OCI-LY7 (cell line): ENCODE measurements at regions not wholly inside any gene's neighbourhood (a gene's known extent, or its start where the extent isn't known, plus 50 kb on each side); places are given as distances from the start of the nearest gene placed in this dataset.

ENCODE experiments used
- BruUV-seq: library from RNA; stranded (reverse); fragments of 400-500 nt; replicated peaks from 2 replicates; lab custom pipeline; 2021; lab: Mats Ljungman, UMichigan
- CTCF ChIA-PET: fragments of 300-600 bp; sonication (Branson Sonifier 250); formaldehyde crosslinking; loops from one replicate; lab custom pipeline; 2022; ENCODE audit warnings: antibody characterized with exemption; ENCODE audit not compliant: unreplicated experiment; lab: Charles Lee
- POLR2A ChIA-PET: fragments of 300-600 bp; sonication (Branson Sonifier 250); formaldehyde crosslinking; loops from one replicate; lab custom pipeline; 2022; ENCODE audit warnings: antibody characterized with exemption; lab: Charles Lee
- DNase-seq: peaks from one replicate; pipeline ENCODE4 v3.0.0-alpha.2; 2015; ENCODE audit warnings: low spot score
- H2AFZ ChIP-seq: fragments of 200-600 bp; sonication (generic), shearing (Covaris generic); 2 replicates; pipeline ENCODE4 v1.6.1; 2014; ENCODE audit warnings: mild to moderate bottlenecking, antibody characterized with exemption, low read length, moderate library complexity
- H3K27ac ChIP-seq: fragments of 200-600 bp; sonication (generic); 2 replicates; pipeline ENCODE4 v1.5.1; 2014; ENCODE audit warnings: mixed run types, low read depth, mild to moderate bottlenecking, moderate library complexity, low read length, inconsistent platforms; ENCODE audit not compliant: poor library complexity, severe bottlenecking
- H3K36me3 ChIP-seq: fragments of 200-600 bp; sonication (generic); 2 replicates; pipeline ENCODE4 v1.6.1; 2014; ENCODE audit warnings: mild to moderate bottlenecking, antibody characterized with exemption, low read length, moderate library complexity, mixed read lengths; ENCODE audit not compliant: insufficient read depth
- H3K4me1 ChIP-seq: fragments of 200-600 bp; sonication (generic); 2 replicates; pipeline ENCODE4 v1.5.1; 2014; ENCODE audit warnings: mild to moderate bottlenecking, low read length; ENCODE audit not compliant: insufficient read depth, poor library complexity, severe bottlenecking
- H3K4me2 ChIP-seq: fragments of 200-600 bp; sonication (generic); 2 replicates; pipeline ENCODE4 v1.6.1; 2014; ENCODE audit warnings: mild to moderate bottlenecking, low read length
- H3K4me3 ChIP-seq: fragments of 200-600 bp; sonication (generic); 2 replicates; pipeline ENCODE4 v1.5.1; 2014; ENCODE audit warnings: mild to moderate bottlenecking, low read depth, low read length; ENCODE audit not compliant: poor library complexity, severe bottlenecking
- H3K79me2 ChIP-seq: fragments of 200-600 bp; sonication (generic); 2 replicates; pipeline ENCODE4 v1.6.1; 2016; ENCODE audit warnings: low read depth, mild to moderate bottlenecking, low read length, moderate library complexity, mixed read lengths; ENCODE audit not compliant: insufficient read depth
- H3K9me2 ChIP-seq: fragments of 200-600 bp; sonication (generic); 2 replicates; pipeline ENCODE4 v1.6.1; 2016; ENCODE audit warnings: mild to moderate bottlenecking, low read length, mixed read lengths; ENCODE audit not compliant: insufficient read depth
- H3K9me3 ChIP-seq: fragments of 200-600 bp; sonication (generic); 2 replicates; pipeline ENCODE4 v1.6.1; 2014; ENCODE audit warnings: mild to moderate bottlenecking, mixed run types, low read length, mixed read lengths
- H4K20me1 ChIP-seq: fragments of 200-600 bp; sonication (generic); 2 replicates; pipeline ENCODE4 v1.6.1; 2014; ENCODE audit warnings: mild to moderate bottlenecking, antibody characterized with exemption, low read length, moderate library complexity, mixed read lengths; ENCODE audit not compliant: insufficient read depth
- EZH2phosphoT487 ChIP-seq: fragments of 200-600 bp; sonication (generic); IDR thresholded peaks from 2 replicates; pipeline ENCODE4 v1.6.1; 2018; ENCODE audit warnings: low read depth, borderline replicate concordance, mild to moderate bottlenecking, mixed run types, antibody characterized with exemption, low read length, moderate library complexity, mixed read lengths
- intact Hi-C: fragments of 100-400 bp; cut with micrococcal nuclease; formaldehyde crosslinking; loops from one replicate; pipeline ENCODE4 v1.10.0; 2022; ENCODE audit not compliant: unreplicated experiment
- TF ChIP-seq, protein P1 (sequence below): fragments of 200-600 bp; sonication (generic); conservative IDR thresholded peaks from 2 replicates; pipeline ENCODE4 v1.5.1; 2014; ENCODE audit warnings: mild to moderate bottlenecking, antibody characterized with exemption, low read length, moderate library complexity, mixed read lengths

DNA sequence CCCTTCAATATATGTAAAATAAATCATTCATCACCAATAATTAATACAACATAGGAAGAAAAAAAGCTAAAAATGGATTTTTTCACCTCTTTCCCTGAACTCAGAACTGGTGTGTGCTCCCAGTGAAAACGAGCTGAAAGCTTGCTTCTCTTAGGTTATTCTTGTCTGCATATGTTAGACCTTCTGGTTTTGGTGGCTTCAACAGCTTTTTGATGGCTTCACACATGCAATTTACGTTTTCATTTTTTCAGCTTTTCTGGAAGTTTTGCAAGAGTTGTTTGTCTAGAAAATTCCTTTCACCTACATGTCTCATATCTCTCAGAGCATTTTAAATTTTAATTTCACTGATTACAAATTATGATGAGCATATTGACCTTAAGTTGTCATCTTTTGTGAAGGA lies 86.9 kb upstream of the PTCHD4 start:
- H3K9me3 ChIP-seq: no peaks in the 10 kb centered on the region
- no peaks in the 10 kb centered on the region for H3K79me2 ChIP-seq
- ChIA-PET CTCF (no interaction called here), POLR2A (interaction anchor here (1.1 kb wide), 1 partner anchor 14 kb away, joined by 3 read pairs; no protein-coding TSS in a partner anchor)
- DNase-seq: no peak
- no peak overlapping the region for H3K4me3 ChIP-seq
- no peak overlapping the region for H3K27ac ChIP-seq
- no peaks in the 10 kb centered on the region for H3K36me3 ChIP-seq
- H3K9me2 ChIP-seq: 0 out of 2 replicates have a peak, but pooled peaks cover 3% of the 10 kb centered on the region
- intact Hi-C loops: no loop called here
- no peaks in the 10 kb centered on the region for H3K4me1 ChIP-seq
- no peak overlapping the region for H2AFZ ChIP-seq
- no peak for TF ChIP-seq EZH2phosphoT487
- TF ChIP-seq, protein P1, sequence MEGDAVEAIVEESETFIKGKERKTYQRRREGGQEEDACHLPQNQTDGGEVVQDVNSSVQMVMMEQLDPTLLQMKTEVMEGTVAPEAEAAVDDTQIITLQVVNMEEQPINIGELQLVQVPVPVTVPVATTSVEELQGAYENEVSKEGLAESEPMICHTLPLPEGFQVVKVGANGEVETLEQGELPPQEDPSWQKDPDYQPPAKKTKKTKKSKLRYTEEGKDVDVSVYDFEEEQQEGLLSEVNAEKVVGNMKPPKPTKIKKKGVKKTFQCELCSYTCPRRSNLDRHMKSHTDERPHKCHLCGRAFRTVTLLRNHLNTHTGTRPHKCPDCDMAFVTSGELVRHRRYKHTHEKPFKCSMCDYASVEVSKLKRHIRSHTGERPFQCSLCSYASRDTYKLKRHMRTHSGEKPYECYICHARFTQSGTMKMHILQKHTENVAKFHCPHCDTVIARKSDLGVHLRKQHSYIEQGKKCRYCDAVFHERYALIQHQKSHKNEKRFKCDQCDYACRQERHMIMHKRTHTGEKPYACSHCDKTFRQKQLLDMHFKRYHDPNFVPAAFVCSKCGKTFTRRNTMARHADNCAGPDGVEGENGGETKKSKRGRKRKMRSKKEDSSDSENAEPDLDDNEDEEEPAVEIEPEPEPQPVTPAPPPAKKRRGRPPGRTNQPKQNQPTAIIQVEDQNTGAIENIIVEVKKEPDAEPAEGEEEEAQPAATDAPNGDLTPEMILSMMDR: no peak
- no TSS peak for BruUV-seq
- H3K4me2 ChIP-seq: no peak overlapping the region
- H4K20me1 ChIP-seq: no peaks in the 10 kb centered on the region

- Histone ChIP-seq H3K9me2 (0 out of 2 replicates have a peak, but pooled peaks cover 3% of the 10 kb centered on the region), H3K79me2 (no peaks in the 10 kb centered on the region), H3K4me2 (no peak overlapping the region), H3K4me1 (no peaks in the 10 kb centered on the region), H4K20me1 (no peaks in the 10 kb centered on the region), H2AFZ (no peak overlapping the region), H3K27ac (no peak overlapping the region), H3K36me3 (no peaks in the 10 kb centered on the region), H3K4me3 (no peak overlapping the region), H3K9me3 (no peaks in the 10 kb centered on the region)
- CTCF ChIA-PET: no interaction called here
- no peak for DNase-seq
- no TSS peak for BruUV-seq
- POLR2A ChIA-PET: no interaction called here
- intact Hi-C loops: no loop called here
- no peak for TF ChIP-seq EZH2phosphoT487
- TF ChIP-seq, protein P1: no peak
Observed at GRCh38 chr6:48194596-48195295, 83.7 kb upstream of the PTCHD4 start.

GRCh38 chr6:48188158-48188557 lies 77.2 kb upstream of the PTCHD4 start:
- H2AFZ ChIP-seq: no peak overlapping the region
- H3K27ac ChIP-seq: no peak overlapping the region
- ChIA-PET POLR2A (interaction anchor here (1.1 to 1.7 kb wide), 2 partner anchors 8 to 12 kb away, joined by 3 to 6 read pairs; no protein-coding TSS in a partner anchor), CTCF (no interaction called here)
- no TSS peak for BruUV-seq
- H3K4me1 ChIP-seq: no peaks in the 10 kb centered on the region
- H3K9me3 ChIP-seq: no peaks in the 10 kb centered on the region
- H3K9me2 ChIP-seq: no peaks in the 10 kb centered on the region
- H4K20me1 ChIP-seq: no peaks in the 10 kb centered on the region
- DNase-seq: no peak
- no peak overlapping the region for H3K4me2 ChIP-seq
- TF ChIP-seq, protein P1: no peak
- no peak for TF ChIP-seq EZH2phosphoT487
- intact Hi-C loops: no loop called here
- H3K4me3 ChIP-seq: no peak overlapping the region
- no peaks in the 10 kb centered on the region for H3K79me2 ChIP-seq
- no peaks in the 10 kb centered on the region for H3K36me3 ChIP-seq
